Suprapubic skin (tissue), 3 donors: ENCODE measurements at regions not wholly inside any gene's neighbourhood (a gene's known extent, or its start where the extent isn't known, plus 50 kb on each side); places are given as distances from the start of the nearest gene placed in this dataset.

Experiments used
- EP300 ChIP-seq: sonication (generic); formaldehyde crosslinking; IDR thresholded peaks from one replicate; pipeline ENCODE4 v1.6.1; 2017; ENCODE audit warnings: antibody characterized with exemption
- POLR2A ChIP-seq, 2 donors: fragments of 450-650 bp; IDR thresholded peaks; one replicate each; pipeline ENCODE4 v1.6.1; 2017; ENCODE audit warnings: antibody characterized with exemption in 2 of 2, mild to moderate bottlenecking in 2 of 2, moderate library complexity in 2 of 2
- TF ChIP-seq, protein P1 (sequence below), 2 donors: fragments of 200-600 bp in 1 of 2; fragments of 450-650 bp in 1 of 2; sonication (generic) in 1 of 2; IDR thresholded peaks; one replicate each; pipeline ENCODE4 v1.5.1; 2016 to 2019; ENCODE audit warnings: antibody characterized with exemption in 2 of 2, mild to moderate bottlenecking in 1 of 2, moderate library complexity in 1 of 2

DNA sequence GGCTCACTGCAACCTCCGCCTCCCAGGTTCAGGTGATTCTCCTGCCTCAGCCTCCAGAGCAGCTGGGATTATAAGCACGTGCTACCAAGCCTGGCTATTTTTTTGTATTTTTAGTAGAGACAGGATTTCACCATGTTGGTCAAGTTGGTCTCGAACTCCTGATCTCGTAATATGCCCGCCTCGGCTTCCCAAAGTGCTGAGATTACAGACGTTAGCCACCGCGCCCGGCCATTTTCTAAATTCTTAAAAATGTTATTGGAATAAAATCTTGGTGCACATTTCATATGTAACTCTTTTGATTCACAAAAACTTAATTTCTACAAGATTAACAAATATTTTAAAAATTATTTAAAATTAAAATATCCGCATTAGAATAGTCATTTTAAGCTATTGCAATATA, 1480.3 kb upstream of the SPRY2 start:
- TF ChIP-seq, protein P1, sequence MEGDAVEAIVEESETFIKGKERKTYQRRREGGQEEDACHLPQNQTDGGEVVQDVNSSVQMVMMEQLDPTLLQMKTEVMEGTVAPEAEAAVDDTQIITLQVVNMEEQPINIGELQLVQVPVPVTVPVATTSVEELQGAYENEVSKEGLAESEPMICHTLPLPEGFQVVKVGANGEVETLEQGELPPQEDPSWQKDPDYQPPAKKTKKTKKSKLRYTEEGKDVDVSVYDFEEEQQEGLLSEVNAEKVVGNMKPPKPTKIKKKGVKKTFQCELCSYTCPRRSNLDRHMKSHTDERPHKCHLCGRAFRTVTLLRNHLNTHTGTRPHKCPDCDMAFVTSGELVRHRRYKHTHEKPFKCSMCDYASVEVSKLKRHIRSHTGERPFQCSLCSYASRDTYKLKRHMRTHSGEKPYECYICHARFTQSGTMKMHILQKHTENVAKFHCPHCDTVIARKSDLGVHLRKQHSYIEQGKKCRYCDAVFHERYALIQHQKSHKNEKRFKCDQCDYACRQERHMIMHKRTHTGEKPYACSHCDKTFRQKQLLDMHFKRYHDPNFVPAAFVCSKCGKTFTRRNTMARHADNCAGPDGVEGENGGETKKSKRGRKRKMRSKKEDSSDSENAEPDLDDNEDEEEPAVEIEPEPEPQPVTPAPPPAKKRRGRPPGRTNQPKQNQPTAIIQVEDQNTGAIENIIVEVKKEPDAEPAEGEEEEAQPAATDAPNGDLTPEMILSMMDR (IDR thresholded peaks at IDR 0.05) = no peak
- TF ChIP-seq POLR2A (IDR thresholded peaks at IDR 0.05) = no peak
- TF ChIP-seq EP300 = no peak
